ENCODE measurements at regions not wholly inside any gene's neighbourhood (a gene's known extent, or its start where the extent isn't known, plus 50 kb on each side); places are given as distances from the start of the nearest gene placed in this dataset.

- Histone ChIP-seq H3K4me1 (ENCODE audit: control insufficient read depth in 3 of 3, insufficient read depth in 3 of 3, low read length in 3 of 3) (peaks cover 2 to 4% (median 3%) of the 10 kb centered on the region in 3 donors), H3K4me3 (ENCODE audit: low read length in 3 of 3) (no peak overlapping the region), H3K36me3 (ENCODE audit: control insufficient read depth in 3 of 3, insufficient read depth in 3 of 3, low read length in 3 of 3) (no peaks in the 10 kb centered on the region), H3K9ac (ENCODE audit: low read depth in 1 of 3, low read length in 3 of 3) (no peak overlapping the region), H3K27me3 (ENCODE audit: control insufficient read depth in 3 of 3, insufficient read depth in 3 of 3, low read length in 3 of 3) (peaks cover 0 to 3% (median 0%) of the 10 kb centered on the region in 3 donors), H3K27ac (ENCODE audit: low read depth, low read length) (no peak overlapping the region), H3K9me3 (ENCODE audit: control insufficient read depth in 3 of 3, low read length in 3 of 3) (no peaks in the 10 kb centered on the region)
Measured at GRCh38 chr5:113806904-113807303, 293.4 kb downstream of the YTHDC2 start.

DNA sequence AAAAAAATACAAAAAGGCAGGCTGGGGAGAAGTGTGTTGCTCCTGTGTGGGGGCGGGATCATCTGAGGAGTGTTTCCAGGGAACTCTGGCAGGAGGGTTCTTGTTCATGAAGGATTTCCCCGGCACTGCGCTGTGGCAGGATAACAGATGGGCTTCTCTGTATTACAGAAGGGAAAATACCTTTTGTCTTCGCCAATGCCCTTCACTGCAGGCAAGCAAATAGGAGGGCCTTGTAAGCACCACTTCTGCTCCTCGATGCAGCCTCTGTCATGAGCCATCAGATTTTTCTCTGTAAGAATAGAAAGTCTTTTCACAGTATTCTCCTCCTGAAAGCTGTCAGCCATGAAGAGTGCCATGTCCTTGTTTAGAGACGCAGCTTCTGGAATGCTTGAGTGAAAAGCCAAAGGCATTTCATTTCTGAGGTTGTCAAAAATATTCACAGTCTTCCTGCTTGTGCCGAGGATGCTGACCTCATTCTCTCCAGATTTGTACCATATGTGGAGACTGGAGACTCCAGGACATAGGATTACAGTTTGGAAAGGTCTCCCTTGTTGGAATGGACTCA, 294.0 kb downstream of the YTHDC2 start:
- no peak overlapping the region for H3K27ac ChIP-seq (ENCODE audit: low read depth, low read length)
- no peak overlapping the region for H3K4me3 ChIP-seq (ENCODE audit: low read length in 3 of 3)
- peaks cover 0 to 3% (median 0%) of the 10 kb centered on the region in 3 donors for H3K27me3 ChIP-seq (ENCODE audit: control insufficient read depth in 3 of 3, insufficient read depth in 3 of 3, low read length in 3 of 3)
- no peak overlapping the region for H3K9ac ChIP-seq (ENCODE audit: low read depth in 1 of 3, low read length in 3 of 3)
- H3K4me1 ChIP-seq (ENCODE audit: control insufficient read depth in 3 of 3, insufficient read depth in 3 of 3, low read length in 3 of 3) = peaks cover 2 to 4% (median 3%) of the 10 kb centered on the region in 3 donors
- no peaks in the 10 kb centered on the region for H3K9me3 ChIP-seq (ENCODE audit: control insufficient read depth in 3 of 3, low read length in 3 of 3)
- no peaks in the 10 kb centered on the region for H3K36me3 ChIP-seq (ENCODE audit: control insufficient read depth in 3 of 3, insufficient read depth in 3 of 3, low read length in 3 of 3)

GRCh38 chr5:113808956-113809355, 295.5 kb downstream of the YTHDC2 start:
- Histone ChIP-seq H3K27me3 (ENCODE audit: control insufficient read depth in 3 of 3, insufficient read depth in 3 of 3, low read length in 3 of 3) (peaks cover 0 to 3% (median 0%) of the 10 kb centered on the region in 3 donors), H3K9me3 (ENCODE audit: control insufficient read depth in 3 of 3, low read length in 3 of 3) (no peaks in the 10 kb centered on the region), H3K4me1 (ENCODE audit: control insufficient read depth in 3 of 3, insufficient read depth in 3 of 3, low read length in 3 of 3) (peaks cover 2 to 4% (median 3%) of the 10 kb centered on the region in 3 donors), H3K36me3 (ENCODE audit: control insufficient read depth in 3 of 3, insufficient read depth in 3 of 3, low read length in 3 of 3) (no peaks in the 10 kb centered on the region), H3K9ac (ENCODE audit: low read depth in 1 of 3, low read length in 3 of 3) (no peak overlapping the region), H3K4me3 (ENCODE audit: low read length in 3 of 3) (no peak overlapping the region), H3K27ac (ENCODE audit: low read depth, low read length) (no peak overlapping the region)

- no peak overlapping the region for H3K27ac ChIP-seq (ENCODE audit: low read depth, low read length)
- H3K9me3 ChIP-seq (ENCODE audit: control insufficient read depth in 3 of 3, low read length in 3 of 3) = no peaks in the 10 kb centered on the region
- peaks cover 2 to 4% (median 3%) of the 10 kb centered on the region in 3 donors for H3K4me1 ChIP-seq (ENCODE audit: control insufficient read depth in 3 of 3, insufficient read depth in 3 of 3, low read length in 3 of 3)
- no peak overlapping the region for H3K4me3 ChIP-seq (ENCODE audit: low read length in 3 of 3)
- H3K36me3 ChIP-seq (ENCODE audit: control insufficient read depth in 3 of 3, insufficient read depth in 3 of 3, low read length in 3 of 3) = no peaks in the 10 kb centered on the region
- peaks cover 0 to 3% (median 0%) of the 10 kb centered on the region in 3 donors for H3K27me3 ChIP-seq (ENCODE audit: control insufficient read depth in 3 of 3, insufficient read depth in 3 of 3, low read length in 3 of 3)
- no peak overlapping the region for H3K9ac ChIP-seq (ENCODE audit: low read depth in 1 of 3, low read length in 3 of 3)
Measured at GRCh38 chr5:113809626-113810025, 296.1 kb downstream of the YTHDC2 start.

- Histone ChIP-seq H3K9me3 (ENCODE audit: control insufficient read depth in 3 of 3, low read length in 3 of 3) (peaks cover 0 to 2% (median 0%) of the 10 kb centered on the region in 3 donors), H3K4me1 (ENCODE audit: control insufficient read depth in 3 of 3, insufficient read depth in 3 of 3, low read length in 3 of 3) (no peaks in the 10 kb centered on the region), H3K27ac (ENCODE audit: low read depth, low read length) (no peak overlapping the region), H3K9ac (ENCODE audit: low read depth in 1 of 3, low read length in 3 of 3) (no peak overlapping the region), H3K27me3 (ENCODE audit: control insufficient read depth in 3 of 3, insufficient read depth in 3 of 3, low read length in 3 of 3) (peaks cover 0 to 3% (median 0%) of the 10 kb centered on the region in 3 donors), H3K36me3 (ENCODE audit: control insufficient read depth in 3 of 3, insufficient read depth in 3 of 3, low read length in 3 of 3) (no peaks in the 10 kb centered on the region), H3K4me3 (ENCODE audit: low read length in 3 of 3) (no peak overlapping the region)
Measured at GRCh38 chr5:113813466-113813865, 300.0 kb downstream of the YTHDC2 start.

- no peak overlapping the region for H3K4me3 ChIP-seq (ENCODE audit: low read length in 3 of 3)
- no peak overlapping the region for H3K9ac ChIP-seq (ENCODE audit: low read depth in 1 of 3, low read length in 3 of 3)
- no peak overlapping the region for H3K27ac ChIP-seq (ENCODE audit: low read depth, low read length)
- H3K36me3 ChIP-seq (ENCODE audit: control insufficient read depth in 3 of 3, insufficient read depth in 3 of 3, low read length in 3 of 3) = no peaks in the 10 kb centered on the region
- no peaks in the 10 kb centered on the region for H3K4me1 ChIP-seq (ENCODE audit: control insufficient read depth in 3 of 3, insufficient read depth in 3 of 3, low read length in 3 of 3)
- peaks cover 0 to 2% (median 0%) of the 10 kb centered on the region in 3 donors for H3K9me3 ChIP-seq (ENCODE audit: control insufficient read depth in 3 of 3, low read length in 3 of 3)
- H3K27me3 ChIP-seq (ENCODE audit: control insufficient read depth in 3 of 3, insufficient read depth in 3 of 3, low read length in 3 of 3) = no peaks in the 10 kb centered on the region
Measured at GRCh38 chr5:113817683-113818082, 304.2 kb downstream of the YTHDC2 start.

DNA sequence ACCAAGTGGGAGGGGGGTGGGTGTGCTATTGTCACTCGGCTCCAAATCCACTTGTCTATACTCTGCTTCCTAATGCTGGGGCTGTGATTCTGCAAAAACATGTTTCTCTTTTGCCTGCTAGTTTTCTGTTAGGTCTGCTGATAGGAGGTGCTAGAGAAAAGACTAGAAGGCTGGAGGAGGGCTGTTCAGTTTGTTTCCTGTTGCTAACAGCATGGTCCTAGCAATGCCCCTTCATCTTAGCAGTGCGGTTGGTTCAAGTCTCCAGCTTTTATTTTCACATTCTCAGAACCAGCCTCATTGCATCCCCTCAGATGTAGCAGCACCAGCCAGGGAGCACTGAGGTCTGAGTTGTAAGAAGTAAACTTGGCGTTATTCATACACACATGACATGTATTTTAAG, 310.2 kb downstream of the YTHDC2 start:
- no peaks in the 10 kb centered on the region for H3K27me3 ChIP-seq (ENCODE audit: control insufficient read depth in 3 of 3, insufficient read depth in 3 of 3, low read length in 3 of 3)
- H3K4me1 ChIP-seq (ENCODE audit: control insufficient read depth in 3 of 3, insufficient read depth in 3 of 3, low read length in 3 of 3) = no peaks in the 10 kb centered on the region
- H3K4me3 ChIP-seq (ENCODE audit: low read length in 3 of 3) = no peak overlapping the region
- no peaks in the 10 kb centered on the region for H3K9me3 ChIP-seq (ENCODE audit: control insufficient read depth in 3 of 3, low read length in 3 of 3)
- no peaks in the 10 kb centered on the region for H3K36me3 ChIP-seq (ENCODE audit: control insufficient read depth in 3 of 3, insufficient read depth in 3 of 3, low read length in 3 of 3)
- no peak overlapping the region for H3K9ac ChIP-seq (ENCODE audit: low read depth in 1 of 3, low read length in 3 of 3)
- H3K27ac ChIP-seq (ENCODE audit: low read depth, low read length) = no peak overlapping the region

DNA sequence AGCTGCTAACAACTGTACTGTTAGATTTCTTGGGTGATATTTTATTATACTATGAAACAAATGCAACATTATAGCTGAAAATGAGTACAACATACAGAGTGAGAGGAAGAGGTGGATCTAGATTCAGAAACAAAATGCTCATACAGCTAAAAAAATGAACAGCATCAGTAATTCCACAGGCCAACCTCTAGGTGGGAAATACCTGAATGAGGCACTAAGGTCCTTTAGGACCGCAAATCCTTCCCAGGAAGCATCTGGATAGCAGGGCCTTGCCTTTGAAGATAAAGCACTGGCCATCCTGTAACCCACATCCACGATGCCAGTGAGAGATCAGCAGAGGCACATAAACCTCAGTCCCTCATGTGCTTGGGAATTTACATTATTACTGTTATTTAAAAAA, 310.8 kb downstream of the YTHDC2 start:
- Histone ChIP-seq H3K36me3 (ENCODE audit: control insufficient read depth in 3 of 3, insufficient read depth in 3 of 3, low read length in 3 of 3) (no peaks in the 10 kb centered on the region), H3K27ac (ENCODE audit: low read depth, low read length) (no peak overlapping the region), H3K9ac (ENCODE audit: low read depth in 1 of 3, low read length in 3 of 3) (no peak overlapping the region), H3K4me3 (ENCODE audit: low read length in 3 of 3) (no peak overlapping the region), H3K4me1 (ENCODE audit: control insufficient read depth in 3 of 3, insufficient read depth in 3 of 3, low read length in 3 of 3) (no peaks in the 10 kb centered on the region), H3K27me3 (ENCODE audit: control insufficient read depth in 3 of 3, insufficient read depth in 3 of 3, low read length in 3 of 3) (no peaks in the 10 kb centered on the region), H3K9me3 (ENCODE audit: control insufficient read depth in 3 of 3, low read length in 3 of 3) (no peaks in the 10 kb centered on the region)

GRCh38 chr5:113825176-113825575, 311.7 kb downstream of the YTHDC2 start:
- no peaks in the 10 kb centered on the region for H3K36me3 ChIP-seq (ENCODE audit: control insufficient read depth in 3 of 3, insufficient read depth in 3 of 3, low read length in 3 of 3)
- H3K27ac ChIP-seq (ENCODE audit: low read depth, low read length) = no peak overlapping the region
- H3K4me3 ChIP-seq (ENCODE audit: low read length in 3 of 3) = no peak overlapping the region
- no peaks in the 10 kb centered on the region for H3K27me3 ChIP-seq (ENCODE audit: control insufficient read depth in 3 of 3, insufficient read depth in 3 of 3, low read length in 3 of 3)
- H3K9ac ChIP-seq (ENCODE audit: low read depth in 1 of 3, low read length in 3 of 3) = no peak overlapping the region
- H3K4me1 ChIP-seq (ENCODE audit: control insufficient read depth in 3 of 3, insufficient read depth in 3 of 3, low read length in 3 of 3) = no peaks in the 10 kb centered on the region
- no peaks in the 10 kb centered on the region for H3K9me3 ChIP-seq (ENCODE audit: control insufficient read depth in 3 of 3, low read length in 3 of 3)

DNA sequence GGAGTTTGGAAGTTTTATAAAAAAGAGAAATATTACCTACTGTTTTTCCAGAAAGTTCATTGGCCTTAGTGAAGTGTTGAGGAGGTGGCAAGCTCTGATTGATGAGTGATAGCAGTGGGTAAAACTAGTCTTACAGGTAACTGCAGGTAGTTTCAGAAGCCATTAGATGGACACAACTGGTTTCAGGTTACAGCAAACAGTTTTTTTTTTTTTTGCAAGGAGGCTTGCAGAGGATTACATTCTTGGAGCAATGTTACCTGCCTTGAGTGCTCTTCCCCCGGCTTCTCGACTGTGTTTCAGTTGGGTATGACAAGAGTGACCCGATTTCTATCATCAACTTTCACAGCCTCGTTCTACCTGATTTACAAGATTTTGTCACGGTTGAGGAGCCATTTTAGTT, 333.4 kb downstream of the YTHDC2 start:
- Histone ChIP-seq H3K4me3 (ENCODE audit: low read length in 3 of 3) (no peak overlapping the region), H3K27ac (ENCODE audit: low read depth, low read length) (no peak overlapping the region), H3K4me1 (ENCODE audit: control insufficient read depth in 3 of 3, insufficient read depth in 3 of 3, low read length in 3 of 3) (no peaks in the 10 kb centered on the region), H3K9me3 (ENCODE audit: control insufficient read depth in 3 of 3, low read length in 3 of 3) (no peaks in the 10 kb centered on the region), H3K9ac (ENCODE audit: low read depth in 1 of 3, low read length in 3 of 3) (no peak overlapping the region), H3K36me3 (ENCODE audit: control insufficient read depth in 3 of 3, insufficient read depth in 3 of 3, low read length in 3 of 3) (no peaks in the 10 kb centered on the region), H3K27me3 (ENCODE audit: control insufficient read depth in 3 of 3, insufficient read depth in 3 of 3, low read length in 3 of 3) (no peaks in the 10 kb centered on the region)

Measured in skeletal muscle tissue (tissue), 3 donors.